H9 (cell line): ENCODE measurements at regions not wholly inside any gene's neighbourhood (a gene's known extent, or its start where the extent isn't known, plus 50 kb on each side); places are given as distances from the start of the nearest gene placed in this dataset.

ENCODE experiments used
- DNase-seq: peaks from one replicate; pipeline ENCODE4 v3.0.0-alpha.2; 2017
- H2AFZ ChIP-seq: one replicate; pipeline ENCODE4 v1.6.1; 2013; ENCODE audit warnings: mild to moderate bottlenecking, low read length, control low read depth, moderate library complexity
- H2AK5ac ChIP-seq: 2 replicates; pipeline ENCODE4 v1.6.1; 2013; ENCODE audit warnings: low read length, control low read depth, mixed read lengths; ENCODE audit not compliant: insufficient read length
- H2BK120ac ChIP-seq: one replicate; pipeline ENCODE4 v1.6.1; 2013; ENCODE audit warnings: low read depth, mild to moderate bottlenecking, low read length, control low read depth, inconsistent platforms; ENCODE audit not compliant: poor library complexity, severe bottlenecking
- H2BK12ac ChIP-seq: 2 replicates; pipeline ENCODE4 v1.6.1; 2013; ENCODE audit warnings: low read length, control low read depth, mixed read lengths, low read depth; ENCODE audit not compliant: insufficient read length
- H2BK15ac ChIP-seq: 2 replicates; pipeline ENCODE4 v1.6.1; 2013; ENCODE audit warnings: low read depth, low read length, control low read depth
- H2BK20ac ChIP-seq: one replicate; pipeline ENCODE4 v1.6.1; 2013; ENCODE audit warnings: low read depth, mild to moderate bottlenecking, low read length, control low read depth, inconsistent platforms; ENCODE audit not compliant: poor library complexity, severe bottlenecking
- H2BK5ac ChIP-seq: 2 replicates; pipeline ENCODE4 v1.6.1; 2013; ENCODE audit warnings: low read length, control low read depth, mixed read lengths; ENCODE audit not compliant: insufficient read length
- H3K14ac ChIP-seq: 2 replicates; pipeline ENCODE4 v1.6.1; 2013; ENCODE audit warnings: low read length, control low read depth; ENCODE audit not compliant: insufficient read depth
- H3K18ac ChIP-seq: 2 replicates; pipeline ENCODE4 v1.6.1; 2013; ENCODE audit warnings: low read depth, mild to moderate bottlenecking, mixed read lengths, low read length, control low read depth; ENCODE audit not compliant: insufficient read length
- H3K23ac ChIP-seq: 2 replicates; pipeline ENCODE4 v1.6.1; 2013; ENCODE audit warnings: low read length, control low read depth, mixed read lengths, low read depth; ENCODE audit not compliant: insufficient read length
- H3K23me2 ChIP-seq: 2 replicates; pipeline ENCODE4 v1.6.1; 2013; ENCODE audit warnings: low read depth, mild to moderate bottlenecking, mixed read lengths, low read length, control low read depth; ENCODE audit not compliant: insufficient read length, poor library complexity, severe bottlenecking
- H3K27ac ChIP-seq: 2 replicates; pipeline ENCODE4 v1.5.1; 2013; ENCODE audit warnings: low read length, control low read depth, mixed read lengths, low read depth; ENCODE audit not compliant: insufficient read length
- H3K27me3 ChIP-seq: 2 replicates; pipeline ENCODE4 v1.6.1; 2013; ENCODE audit warnings: low read length, control low read depth, inconsistent platforms; ENCODE audit not compliant: insufficient read depth
- H3K4ac ChIP-seq: 2 replicates; pipeline ENCODE4 v1.6.1; 2013; ENCODE audit warnings: low read depth, mild to moderate bottlenecking, control low read depth, inconsistent platforms, low read length, moderate library complexity
- H3K4me1 ChIP-seq: 2 replicates; pipeline ENCODE4 v1.6.1; 2013; ENCODE audit warnings: low read length, control low read depth, inconsistent platforms; ENCODE audit not compliant: insufficient read depth
- H3K4me2 ChIP-seq: 2 replicates; pipeline ENCODE4 v1.6.1; 2013; ENCODE audit warnings: low read length, control low read depth, mixed read lengths; ENCODE audit not compliant: insufficient read length, insufficient read depth
- H3K56ac ChIP-seq: 2 replicates; pipeline ENCODE4 v1.6.1; 2013; ENCODE audit warnings: low read depth, mild to moderate bottlenecking, mixed read lengths, low read length, control low read depth; ENCODE audit not compliant: insufficient read length
- H3K79me1 ChIP-seq: 2 replicates; pipeline ENCODE4 v1.6.1; 2013; ENCODE audit warnings: low read depth, mild to moderate bottlenecking, moderate library complexity, low read length, control low read depth, inconsistent platforms; ENCODE audit not compliant: insufficient read depth, poor library complexity, severe bottlenecking
- H3K79me2 ChIP-seq: 2 replicates; pipeline ENCODE4 v1.6.1; 2013; ENCODE audit warnings: low read length, control low read depth, inconsistent platforms; ENCODE audit not compliant: insufficient read depth
- H3K9ac ChIP-seq: 2 replicates; pipeline ENCODE4 v1.6.1; 2013; ENCODE audit warnings: low read length, control low read depth, mixed read lengths; ENCODE audit not compliant: insufficient read length; ENCODE audit errors: extremely low read depth
- H3K9me3 ChIP-seq: one replicate; pipeline ENCODE4 v1.6.1; 2013; ENCODE audit warnings: low read depth, low read length, inconsistent platforms; ENCODE audit not compliant: control insufficient read depth
- H3T11ph ChIP-seq: one replicate; pipeline ENCODE4 v1.6.1; 2013; ENCODE audit warnings: mild to moderate bottlenecking, low read length, control low read depth, inconsistent platforms
- H4K20me1 ChIP-seq: one replicate; pipeline ENCODE4 v1.6.1; 2013; ENCODE audit not compliant: control insufficient read depth, insufficient read length, insufficient read depth
- H4K5ac ChIP-seq: 2 replicates; pipeline ENCODE4 v1.6.1; 2013; ENCODE audit warnings: low read depth, mild to moderate bottlenecking, mixed read lengths, low read length, control low read depth; ENCODE audit not compliant: insufficient read length
- H4K8ac ChIP-seq: replicated peaks from 2 replicates; pipeline ENCODE4 v1.6.1; 2013; ENCODE audit warnings: low read length, control low read depth, mixed read lengths, low read depth; ENCODE audit not compliant: insufficient read length
- H4K91ac ChIP-seq: 2 replicates; pipeline ENCODE4 v1.6.1; 2013; ENCODE audit warnings: low read depth, mild to moderate bottlenecking, moderate library complexity, mixed read lengths, low read length, control low read depth; ENCODE audit not compliant: insufficient read length
- H3K27ac Mint-ChIP-seq, 3 experiments: 2 replicates in 2 of 3; 3 replicates in 1 of 3; pipeline ENCODE4 v1.8.0; 2020 to 2021; ENCODE audit warnings: mixed read lengths in 3 of 3, mild to moderate bottlenecking in 1 of 3, moderate library complexity in 1 of 3
- H3K27me3 Mint-ChIP-seq: 2 replicates; pipeline ENCODE4 v1.8.0; 2021; ENCODE audit warnings: low read depth, mild to moderate bottlenecking, moderate library complexity, mixed read lengths
- H3K36me3 Mint-ChIP-seq, 3 experiments: 2 replicates in 2 of 3; 3 replicates in 1 of 3; pipeline ENCODE4 v1.8.0; 2020 to 2021; ENCODE audit warnings: low read depth in 3 of 3, mixed read lengths in 3 of 3; ENCODE audit not compliant: insufficient read depth in 1 of 3
- H3K4me1 Mint-ChIP-seq, 2 experiments: 2 replicates each; pipeline ENCODE4 v1.8.0; 2020; ENCODE audit warnings: mixed read lengths in 2 of 2
- H3K4me3 Mint-ChIP-seq, 2 experiments: 2 replicates in 1 of 2; 3 replicates in 1 of 2; pipeline ENCODE4 v1.8.0; 2020 to 2021; ENCODE audit warnings: mild to moderate bottlenecking in 2 of 2, mixed read lengths in 2 of 2, moderate library complexity in 1 of 2
- H3K9me3 Mint-ChIP-seq, 2 experiments: 2 replicates in 1 of 2; 3 replicates in 1 of 2; pipeline ENCODE4 v1.8.0; 2020; ENCODE audit warnings: mild to moderate bottlenecking in 2 of 2, mixed read lengths in 2 of 2, moderate library complexity in 1 of 2
- CTCF ChIP-seq: fragments of 200-600 bp; sonication (generic); conservative IDR thresholded peaks from 3 replicates; pipeline ENCODE4 v1.8.0; 2021; ENCODE audit warnings: antibody characterized with exemption, mild to moderate bottlenecking
- WGBS: extraction: QIAGEN DNeasy Blood & Tissue Kit; methylation state at CpG from one replicate; pipeline ENCODE4 v1.1.7; 2013; ENCODE audit warnings: missing lambda C conversion rate, low lambda C conversion rate, mixed read lengths; ENCODE audit not compliant: insufficient read length; ENCODE audit errors: extremely low coverage; 5-methylcytosine and 5-hydroxymethylcytosine counted together

- Histone ChIP-seq H3K4ac (no peak overlapping the region), H4K8ac (no peak overlapping the region), H3T11ph (no peak overlapping the region), H4K91ac (no peak overlapping the region), H3K23me2 (no peaks in the 10 kb centered on the region), H3K79me1 (no peaks in the 10 kb centered on the region), H3K56ac (no peak overlapping the region), H3K14ac (no peak overlapping the region), H3K79me2 (no peaks in the 10 kb centered on the region), H2AFZ (no peak overlapping the region), H3K23ac (no peak overlapping the region), H3K9ac (no peak overlapping the region), H3K27ac (no peak overlapping the region), H4K5ac (no peak overlapping the region), H2BK20ac (no peak overlapping the region), H4K20me1 (no peaks in the 10 kb centered on the region), H2BK5ac (no peak overlapping the region), H3K4me2 (no peak overlapping the region), H2BK15ac (no peak overlapping the region), H3K4me1 (no peaks in the 10 kb centered on the region; the same call in 1 of the 2 replicates), H2BK120ac (no peak overlapping the region), H2AK5ac (no peak overlapping the region), H3K9me3 (no peaks in the 10 kb centered on the region), H3K27me3 (no peaks in the 10 kb centered on the region), H2BK12ac (no peak overlapping the region), H3K18ac (no peak overlapping the region)
- Mint-ChIP-seq H3K36me3 (no peaks in the 10 kb centered on the region), H3K27me3 (no peaks in the 10 kb centered on the region), H3K4me1 (peaks cover 3 to 5% of the 10 kb centered on the region in 2 experiments; a peak in 2 of 4 replicates), H3K27ac (no peak overlapping the region; a peak in 1 of 7 replicates), H3K4me3 (no peak overlapping the region), H3K9me3 (no peaks in the 10 kb centered on the region; a peak in 1 of 5 replicates)
- TF ChIP-seq CTCF: no peak
- no peak for DNase-seq
- WGBS: no CpG with 5 or more reads among the region's 8 CpGs
These were observed 234.8 kb downstream of the B3GLCT start for GRCh38 chr13:31434613-31435012.
